K562 (cell line): ENCODE measurements at regions not wholly inside any gene's neighbourhood (a gene's known extent, or its start where the extent isn't known, plus 50 kb on each side); places are given as distances from the start of the nearest gene placed in this dataset.

ENCODE experiments used
- ATAC-seq: fragments of 200-7000 bp; cut with Tn5 transposase; 3 replicates; pipeline ENCODE4 v1.9.1; 2020; ENCODE audit warnings: moderate library complexity
- BruUV-seq: library from RNA; stranded (reverse); fragments of 400-500 nt; replicated peaks from 2 replicates; lab custom pipeline; 2021; lab: Mats Ljungman, UMichigan
- CTCF ChIA-PET: fragments of 300-600 bp; formaldehyde crosslinking; extraction: SDS; loops from one replicate; lab custom pipeline; 2021; ENCODE audit warnings: low intra/inter-chr PET ratio; lab: Yijun Ruan, JAX
- POLR2A ChIA-PET: fragments of 300-600, 350-650 bp; sonication (Branson Sonifier 250); formaldehyde crosslinking; extraction: SDS; loops from one replicate; lab custom pipeline; 2021; ENCODE audit warnings: antibody characterized with exemption, inconsistent platforms; lab: Yijun Ruan, JAX
- DNase-seq, 4 experiments: peaks; one replicate each; pipeline versions ENCODE4 v3.0.0 to v3.0.0-alpha.2; 2011 to 2018; ENCODE audit warnings: low spot score in 3 of 4, mixed read lengths in 3 of 4; ENCODE audit errors: extremely low read depth in 1 of 4
- FAIRE-seq: peaks from 2 replicates; lab custom pipeline; 2011; peaks lifted over from hg19 to GRCh38; lab: Jason Lieb, UNC
- H2AFZ ChIP-seq: 2 replicates; pipeline ENCODE4 v1.6.0; 2011; ENCODE audit warnings: low read depth, low read length, control low read depth, inconsistent platforms
- H3K27ac ChIP-seq: fragments of 200-600 bp; 3 replicates; pipeline ENCODE4 v1.8.0; 2011; ENCODE audit warnings: low read depth, mild to moderate bottlenecking, control low read depth, inconsistent platforms, low read length, moderate library complexity, mixed read lengths; ENCODE audit errors: extremely low read depth
- H3K27me3 ChIP-seq, 2 experiments: fragments of 300-600 bp in 1 of 2; 2 replicates in 1 of 2; 3 replicates in 1 of 2; pipeline versions ENCODE4 v1.6.0 to v1.8.0; 2011; ENCODE audit warnings: inconsistent platforms in 2 of 2, low read length in 2 of 2, mild to moderate bottlenecking in 1 of 2, mixed read lengths in 1 of 2, moderate library complexity in 1 of 2; ENCODE audit not compliant: control insufficient read depth in 2 of 2, insufficient read depth in 2 of 2
- H3K36me3 ChIP-seq: fragments of 300-600 bp; 3 replicates; pipeline ENCODE4 v1.8.0; 2011; ENCODE audit warnings: mild to moderate bottlenecking, low read length, inconsistent platforms; ENCODE audit not compliant: control insufficient read depth, insufficient read depth
- H3K4me1 ChIP-seq, 2 experiments: fragments of 200-600 bp in 1 of 2; replicated peaks in 1 of 2; 2 replicates in 1 of 2; 3 replicates in 1 of 2; pipeline versions ENCODE4 v1.5.1 to v1.8.0; 2011; ENCODE audit warnings: inconsistent platforms in 2 of 2, low read length in 2 of 2, mild to moderate bottlenecking in 1 of 2, mixed read lengths in 1 of 2, moderate library complexity in 1 of 2; ENCODE audit not compliant: control insufficient read depth in 2 of 2, insufficient read depth in 2 of 2
- H3K4me2 ChIP-seq: 2 replicates; pipeline ENCODE4 v1.6.1; 2011; ENCODE audit warnings: low read length, control low read depth, inconsistent platforms, mixed read lengths; ENCODE audit not compliant: insufficient read depth
- H3K4me3 ChIP-seq: fragments of 200-600 bp; sonication (generic), shearing (Covaris generic); 2 replicates; pipeline ENCODE4 v1.5.1; 2016; ENCODE audit warnings: control low read depth, inconsistent platforms
- H3K79me2 ChIP-seq: fragments of 200-600 bp; 3 replicates; pipeline ENCODE4 v1.8.0; 2011; ENCODE audit warnings: low read length, inconsistent platforms; ENCODE audit not compliant: control insufficient read depth, insufficient read depth
- H3K9ac ChIP-seq, 2 experiments: 2 replicates each; pipeline versions ENCODE4 v1.6.0 to v1.6.1; 2011; ENCODE audit warnings: low read depth in 2 of 2, low read length in 2 of 2, control low read depth in 1 of 2, inconsistent platforms in 1 of 2, mild to moderate bottlenecking in 1 of 2, mixed read lengths in 1 of 2; ENCODE audit not compliant: insufficient read depth in 1 of 2
- H3K9me1 ChIP-seq: one replicate; pipeline ENCODE4 v1.6.0; 2011; ENCODE audit warnings: inconsistent platforms, mild to moderate bottlenecking, low read length, moderate library complexity; ENCODE audit not compliant: control insufficient read depth, insufficient read depth
- H3K9me3 ChIP-seq: replicated peaks from 2 replicates; pipeline ENCODE4 v1.5.1; 2011; ENCODE audit warnings: low read depth, low read length, inconsistent platforms; ENCODE audit not compliant: control insufficient read depth, insufficient read depth
- H4K20me1 ChIP-seq: replicated peaks from 2 replicates; pipeline ENCODE4 v1.6.1; 2011; ENCODE audit warnings: low read length, inconsistent platforms, mixed read lengths; ENCODE audit not compliant: control insufficient read depth, insufficient read depth
- CSDE1 ChIP-seq, 2 experiments: fragments of 450-650 bp; IDR thresholded peaks; 2 replicates each; pipeline ENCODE4 v1.6.1; 2016; ENCODE audit warnings: mild to moderate bottlenecking in 1 of 2
- E2F5 ChIP-seq: sonication (generic); formaldehyde crosslinking; IDR thresholded peaks from 2 replicates; pipeline ENCODE4 v1.8.0; 2022; ENCODE audit warnings: mild to moderate bottlenecking, missing genetic modification reagents
- ELF2 ChIP-seq: fragments of 250-450 bp; sonication (Bioruptor Pico); IDR thresholded peaks from 2 replicates; pipeline ENCODE4 v1.5.0; 2021; ENCODE audit warnings: mild to moderate bottlenecking
- GMEB1 ChIP-seq: fragments of 250-450 bp; sonication (Bioruptor Pico); IDR thresholded peaks from 2 replicates; pipeline ENCODE4 v1.4.0; 2020; ENCODE audit warnings: mild to moderate bottlenecking
- HNRNPLL ChIP-seq: fragments of 200-400 bp; formaldehyde crosslinking; IDR thresholded peaks from 2 replicates; pipeline ENCODE4 v1.6.1; 2017; ENCODE audit warnings: low read length, low read depth, mild to moderate bottlenecking; ENCODE audit not compliant: poor library complexity, severe bottlenecking
- KDM5B ChIP-seq: fragments of 200-600 bp; sonication (generic); IDR thresholded peaks from 2 replicates; pipeline ENCODE4 v1.6.1; 2012; ENCODE audit warnings: low read depth, mild to moderate bottlenecking, moderate library complexity, low read length, control low read depth, inconsistent platforms; ENCODE audit not compliant: insufficient replicate concordance
- MCM3 ChIP-seq: fragments of 450-650 bp; IDR thresholded peaks from 2 replicates; pipeline ENCODE4 v1.6.1; 2016
- NCOA2 ChIP-seq, 2 experiments: fragments of 450-650 bp; IDR thresholded peaks; 2 replicates each; pipeline ENCODE4 v1.6.1; 2018; ENCODE audit warnings: mild to moderate bottlenecking in 2 of 2, moderate library complexity in 1 of 2; ENCODE audit not compliant: partially characterized antibody in 2 of 2
- PML ChIP-seq: IDR thresholded peaks from 2 replicates; pipeline ENCODE4 v1.6.1; 2012; ENCODE audit warnings: low read length, inconsistent platforms
- POLR2AphosphoS5 ChIP-seq: IDR thresholded peaks from 2 replicates; pipeline ENCODE4 v1.6.1; 2011; ENCODE audit warnings: mild to moderate bottlenecking, low read depth, low read length, moderate library complexity; ENCODE audit not compliant: control insufficient read depth, insufficient read depth
- PREB ChIP-seq: sonication (generic); formaldehyde crosslinking; IDR thresholded peaks from 2 replicates; pipeline ENCODE4 v1.8.1; 2023; ENCODE audit warnings: mild to moderate bottlenecking, missing genetic modification reagents
- TCF7L2 ChIP-seq: fragments of 150-350 bp; IDR thresholded peaks from 2 replicates; pipeline ENCODE4 v1.6.1; 2016; ENCODE audit warnings: low read depth, mild to moderate bottlenecking, low read length, moderate library complexity
- ZNF3 ChIP-seq: fragments of 250-450 bp; sonication (Bioruptor Pico); IDR thresholded peaks from 2 replicates; pipeline ENCODE4 v1.5.0; 2021; ENCODE audit warnings: mild to moderate bottlenecking, moderate library complexity
- WGBS: fragments of 100-300 bp; shearing (Covaris generic); methylation state at CpG from one replicate; pipeline ENCODE4 v1.1.6; 2016; ENCODE audit warnings: low coverage, mixed read lengths; ENCODE audit not compliant: insufficient coverage; ENCODE audit errors: missing lambda C conversion rate; 5-methylcytosine and 5-hydroxymethylcytosine counted together
- in situ Hi-C: fragments of 300-500 bp; cut with MboI; formaldehyde crosslinking; loops from 4 replicates; pipeline ENCODE4 v1.15.0; 2018; ENCODE audit warnings: inconsistent platforms, mixed read lengths
- intact Hi-C: fragments of 100-400 bp; cut with micrococcal nuclease; formaldehyde crosslinking; loops from 2 replicates; pipeline ENCODE4 v1.14.2; 2022
- TF ChIP-seq, protein P1 (sequence below): sonication (generic); formaldehyde crosslinking; IDR thresholded peaks from 2 replicates; pipeline ENCODE4 v1.8.0; 2023; ENCODE audit warnings: mild to moderate bottlenecking, missing genetic modification reagents

GRCh38 chr13:46491641-46492040, 61.3 kb upstream of the LRCH1 start:
- Histone ChIP-seq H3K27ac (no peak overlapping the region), H3K27me3 (peaks cover 0 to 9% of the 10 kb centered on the region in 2 experiments; a peak in 1 of 5 replicates), H3K4me2 (no peak overlapping the region), H3K9ac (no peak overlapping the region)
- BruUV-seq: no TSS peak
- no peak for ATAC-seq
- intact Hi-C loops: loop anchor here (2.0 kb wide), 2 partner anchors 59 to 229 kb away; no protein-coding TSS in a partner anchor
- CTCF ChIA-PET: interaction anchor here (3.5 kb wide), 1 partner anchor 229 kb away, joined by 33 read pairs; no protein-coding TSS in a partner anchor
- TF ChIP-seq PML (no peak), POLR2AphosphoS5 (no peak), HNRNPLL (no peak), TCF7L2 (no peak), PREB (CRISPR knock-in tag) (no peak), MCM3 (no peak), E2F5 (CRISPR knock-in tag) (no peak), NCOA2 (IDR thresholded peaks at IDR 0.05; ENCODE audit: partially characterized antibody in 2 of 2) (no peak), CSDE1 (IDR thresholded peaks at IDR 0.05) (no peak), KDM5B (no peak), GMEB1 (CRISPR knock-in tag) (no peak), ZNF3 (CRISPR knock-in tag) (no peak), ELF2 (CRISPR knock-in tag) (no peak)
- TF ChIP-seq, protein P1, sequence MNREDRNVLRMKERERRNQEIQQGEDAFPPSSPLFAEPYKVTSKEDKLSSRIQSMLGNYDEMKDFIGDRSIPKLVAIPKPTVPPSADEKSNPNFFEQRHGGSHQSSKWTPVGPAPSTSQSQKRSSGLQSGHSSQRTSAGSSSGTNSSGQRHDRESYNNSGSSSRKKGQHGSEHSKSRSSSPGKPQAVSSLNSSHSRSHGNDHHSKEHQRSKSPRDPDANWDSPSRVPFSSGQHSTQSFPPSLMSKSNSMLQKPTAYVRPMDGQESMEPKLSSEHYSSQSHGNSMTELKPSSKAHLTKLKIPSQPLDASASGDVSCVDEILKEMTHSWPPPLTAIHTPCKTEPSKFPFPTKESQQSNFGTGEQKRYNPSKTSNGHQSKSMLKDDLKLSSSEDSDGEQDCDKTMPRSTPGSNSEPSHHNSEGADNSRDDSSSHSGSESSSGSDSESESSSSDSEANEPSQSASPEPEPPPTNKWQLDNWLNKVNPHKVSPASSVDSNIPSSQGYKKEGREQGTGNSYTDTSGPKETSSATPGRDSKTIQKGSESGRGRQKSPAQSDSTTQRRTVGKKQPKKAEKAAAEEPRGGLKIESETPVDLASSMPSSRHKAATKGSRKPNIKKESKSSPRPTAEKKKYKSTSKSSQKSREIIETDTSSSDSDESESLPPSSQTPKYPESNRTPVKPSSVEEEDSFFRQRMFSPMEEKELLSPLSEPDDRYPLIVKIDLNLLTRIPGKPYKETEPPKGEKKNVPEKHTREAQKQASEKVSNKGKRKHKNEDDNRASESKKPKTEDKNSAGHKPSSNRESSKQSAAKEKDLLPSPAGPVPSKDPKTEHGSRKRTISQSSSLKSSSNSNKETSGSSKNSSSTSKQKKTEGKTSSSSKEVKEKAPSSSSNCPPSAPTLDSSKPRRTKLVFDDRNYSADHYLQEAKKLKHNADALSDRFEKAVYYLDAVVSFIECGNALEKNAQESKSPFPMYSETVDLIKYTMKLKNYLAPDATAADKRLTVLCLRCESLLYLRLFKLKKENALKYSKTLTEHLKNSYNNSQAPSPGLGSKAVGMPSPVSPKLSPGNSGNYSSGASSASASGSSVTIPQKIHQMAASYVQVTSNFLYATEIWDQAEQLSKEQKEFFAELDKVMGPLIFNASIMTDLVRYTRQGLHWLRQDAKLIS (CRISPR knock-in tag): no peak
- TF ChIP-seq, all 486 proteins: peak for 0
- H3K9me1 ChIP-seq: no peaks in the 10 kb centered on the region
- H3K4me3 ChIP-seq: no peak overlapping the region
- no peak for DNase-seq
- H4K20me1 ChIP-seq: no peaks in the 10 kb centered on the region
- no peak overlapping the region for H2AFZ ChIP-seq
- H3K9me3 ChIP-seq: no peaks in the 10 kb centered on the region
- in situ Hi-C loops: no loop called here
- H3K36me3 ChIP-seq: no peaks in the 10 kb centered on the region
- 5% methylated on average over 4 of the region's 4 CpGs for WGBS
- no peak for FAIRE-seq
- no peaks in the 10 kb centered on the region for H3K4me1 ChIP-seq
- no peaks in the 10 kb centered on the region for H3K79me2 ChIP-seq
- POLR2A ChIA-PET: no interaction called here
